ENCODE measurements at regions not wholly inside any gene's neighbourhood (a gene's known extent, or its start where the extent isn't known, plus 50 kb on each side); places are given as distances from the start of the nearest gene placed in this dataset.
"Not testable (repeated sequence)": the region's sequence is repeated elsewhere in the genome, so short reads cannot be mapped to it uniquely, and the experiment has no call there.

- not testable (repeated sequence) for DNase-seq; H3K27me3 Mint-ChIP-seq (ENCODE audit: low read depth in 3 of 3); H3K27ac Mint-ChIP-seq; H3K4me1 Mint-ChIP-seq; H3K4me3 Mint-ChIP-seq; H3K36me3 Mint-ChIP-seq
- peaks cover 10 to 67% (median 28%) of the 10 kb centered on the region in 6 donors for H3K9me3 Mint-ChIP-seq
Measured at GRCh38 chr3:165917938-165918656, 80.9 kb upstream of the BCHE start.

GRCh38 chr3:165915104-165915503 lies 77.9 kb upstream of the BCHE start:
- not testable (repeated sequence) for H3K4me3 Mint-ChIP-seq; H3K27ac Mint-ChIP-seq; H3K27me3 Mint-ChIP-seq (ENCODE audit: low read depth in 3 of 3)

GRCh38 chr3:165903885-165904630 lies 66.8 kb upstream of the BCHE start:
- no peaks in the 10 kb centered on the region for H3K36me3 Mint-ChIP-seq
- H3K4me1 Mint-ChIP-seq, result no peaks in the 10 kb centered on the region
- no peak overlapping the region for H3K27ac Mint-ChIP-seq
- H3K9me3 Mint-ChIP-seq, result peaks cover 7 to 37% (median 17%) of the 10 kb centered on the region in 6 donors
- H3K27me3 Mint-ChIP-seq (ENCODE audit: low read depth in 3 of 3), result no peaks in the 10 kb centered on the region
- no peak overlapping the region for H3K4me3 Mint-ChIP-seq
- DNase-seq, result no peak

More at GRCh38 chr3:165915104-165915503, 77.9 kb upstream of the BCHE start:
- not testable (repeated sequence) for DNase-seq, H3K36me3 Mint-ChIP-seq, H3K4me1 Mint-ChIP-seq
- H3K9me3 Mint-ChIP-seq, result peaks cover 11 to 58% (median 24%) of the 10 kb centered on the region in 6 donors

- Mint-ChIP-seq H3K9me3 (peaks cover 5 to 44% (median 18%) of the 10 kb centered on the region in 6 donors), H3K27me3 (ENCODE audit: low read depth in 3 of 3) (peaks cover 0 to 1% (median 0%) of the 10 kb centered on the region in 3 donors), H3K27ac (no peak overlapping the region), H3K4me1 (no peaks in the 10 kb centered on the region), H3K36me3 (no peaks in the 10 kb centered on the region), H3K4me3 (no peak overlapping the region)
- DNase-seq, result no peak
Measured at GRCh38 chr3:165899066-165899465, 61.8 kb upstream of the BCHE start.

- no peak overlapping the region for H3K27ac Mint-ChIP-seq
- no peaks in the 10 kb centered on the region for H3K36me3 Mint-ChIP-seq
- no peaks in the 10 kb centered on the region for H3K4me1 Mint-ChIP-seq
- DNase-seq, result no peak
- peaks cover 0 to 1% (median 0%) of the 10 kb centered on the region in 3 donors for H3K27me3 Mint-ChIP-seq (ENCODE audit: low read depth in 3 of 3)
- H3K4me3 Mint-ChIP-seq, result no peak overlapping the region
- peaks cover 0 to 44% (median 15%) of the 10 kb centered on the region in 6 donors for H3K9me3 Mint-ChIP-seq
Measured at GRCh38 chr3:165897137-165897536, 59.9 kb upstream of the BCHE start.

- Mint-ChIP-seq H3K4me1 (no peaks in the 10 kb centered on the region), H3K4me3 (no peak overlapping the region), H3K27me3 (ENCODE audit: low read depth in 3 of 3) (peaks cover 0 to 1% (median 0%) of the 10 kb centered on the region in 3 donors), H3K9me3 (peaks cover 4 to 43% (median 15%) of the 10 kb centered on the region in 6 donors), H3K27ac (no peak overlapping the region), H3K36me3 (no peaks in the 10 kb centered on the region)
- DNase-seq, result no peak
Measured at GRCh38 chr3:165895919-165896318, 58.7 kb upstream of the BCHE start.

- no peaks in the 10 kb centered on the region for H3K27me3 Mint-ChIP-seq (ENCODE audit: low read depth in 3 of 3)
- H3K4me1 Mint-ChIP-seq, result no peaks in the 10 kb centered on the region
- no peaks in the 10 kb centered on the region for H3K36me3 Mint-ChIP-seq
- DNase-seq, result no peak
- H3K9me3 Mint-ChIP-seq, result peaks cover 5 to 42% (median 12%) of the 10 kb centered on the region in 6 donors
- no peak overlapping the region for H3K27ac Mint-ChIP-seq
- no peak overlapping the region for H3K4me3 Mint-ChIP-seq
Measured at GRCh38 chr3:165892565-165892964, 55.3 kb upstream of the BCHE start.
